ENCODE measurements at regions not wholly inside any gene's neighbourhood (a gene's known extent, or its start where the extent isn't known, plus 50 kb on each side); places are given as distances from the start of the nearest gene placed in this dataset.

- TF ChIP-seq CTCF (IDR thresholded peaks at IDR 0.05; ENCODE audit: poor library complexity, severe bottlenecking) (no peak), RAD21 (conservative IDR thresholded peaks at IDR 0.05) (no peak), SMC3 (conservative IDR thresholded peaks at IDR 0.05; ENCODE audit: poor library complexity) (no peak), EZH2 (IDR thresholded peaks at IDR 0.05; ENCODE audit: borderline replicate concordance, insufficient read depth, low read length, poor library complexity, severe bottlenecking) (no peak), EP300 (conservative IDR thresholded peaks at IDR 0.05; ENCODE audit: poor library complexity, severe bottlenecking) (no peak)
Observed at GRCh38 chr2:190762566-190762965, 113.7 kb downstream of the NAB1 start.

Measured in neural cell (in vitro differentiated cells).